Right lobe of liver (tissue), 4 donors: ENCODE measurements at regions not wholly inside any gene's neighbourhood (a gene's known extent, or its start where the extent isn't known, plus 50 kb on each side); places are given as distances from the start of the nearest gene placed in this dataset.

Experiments used
- POLR2A ChIP-seq: fragments of 450-650 bp; IDR thresholded peaks from one replicate; pipeline ENCODE4 v1.6.1; 2017; ENCODE audit warnings: antibody characterized with exemption, mild to moderate bottlenecking
- TF ChIP-seq, protein P1 (sequence below), 4 donors: fragments of 200-600 bp in 3 of 4; fragments of 450-650 bp in 1 of 4; IDR thresholded peaks; one replicate each; pipeline versions ENCODE4 v1.5.1 to v1.8.0; 2016 to 2022; ENCODE audit warnings: antibody characterized with exemption in 4 of 4, mild to moderate bottlenecking in 2 of 4
- donor health status: DM: no; HTN: no; CAD: no.
- donor health status: DM: no; HTN: no; CAD: no.
- donor health status: DM: no; HTN: yes; CAD: no.

DNA sequence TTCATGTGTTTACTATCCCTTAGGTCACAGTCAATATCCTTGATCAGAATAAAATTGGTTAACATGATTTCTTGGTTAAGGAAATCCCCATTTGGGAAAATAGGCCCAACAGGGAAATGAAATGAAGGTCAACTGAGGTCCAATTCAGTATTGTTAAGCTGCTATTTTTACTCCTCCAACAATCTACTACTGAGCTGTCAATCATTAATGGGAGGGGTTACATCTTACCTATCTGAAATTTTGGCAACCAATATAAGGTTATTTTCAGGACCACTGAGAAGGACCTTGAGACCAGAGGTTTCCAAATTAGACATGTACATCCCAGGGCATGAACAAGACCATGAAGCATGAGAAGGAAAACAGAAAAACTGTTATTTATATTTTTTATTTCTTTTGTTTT, 64.2 kb upstream of the ALG13 start:
- TF ChIP-seq POLR2A: no peak
- TF ChIP-seq, protein P1, sequence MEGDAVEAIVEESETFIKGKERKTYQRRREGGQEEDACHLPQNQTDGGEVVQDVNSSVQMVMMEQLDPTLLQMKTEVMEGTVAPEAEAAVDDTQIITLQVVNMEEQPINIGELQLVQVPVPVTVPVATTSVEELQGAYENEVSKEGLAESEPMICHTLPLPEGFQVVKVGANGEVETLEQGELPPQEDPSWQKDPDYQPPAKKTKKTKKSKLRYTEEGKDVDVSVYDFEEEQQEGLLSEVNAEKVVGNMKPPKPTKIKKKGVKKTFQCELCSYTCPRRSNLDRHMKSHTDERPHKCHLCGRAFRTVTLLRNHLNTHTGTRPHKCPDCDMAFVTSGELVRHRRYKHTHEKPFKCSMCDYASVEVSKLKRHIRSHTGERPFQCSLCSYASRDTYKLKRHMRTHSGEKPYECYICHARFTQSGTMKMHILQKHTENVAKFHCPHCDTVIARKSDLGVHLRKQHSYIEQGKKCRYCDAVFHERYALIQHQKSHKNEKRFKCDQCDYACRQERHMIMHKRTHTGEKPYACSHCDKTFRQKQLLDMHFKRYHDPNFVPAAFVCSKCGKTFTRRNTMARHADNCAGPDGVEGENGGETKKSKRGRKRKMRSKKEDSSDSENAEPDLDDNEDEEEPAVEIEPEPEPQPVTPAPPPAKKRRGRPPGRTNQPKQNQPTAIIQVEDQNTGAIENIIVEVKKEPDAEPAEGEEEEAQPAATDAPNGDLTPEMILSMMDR (IDR thresholded peaks at IDR 0.05): no peak
